ENCODE measurements at regions not wholly inside any gene's neighbourhood (a gene's known extent, or its start where the extent isn't known, plus 50 kb on each side); places are given as distances from the start of the nearest gene placed in this dataset.

DNA sequence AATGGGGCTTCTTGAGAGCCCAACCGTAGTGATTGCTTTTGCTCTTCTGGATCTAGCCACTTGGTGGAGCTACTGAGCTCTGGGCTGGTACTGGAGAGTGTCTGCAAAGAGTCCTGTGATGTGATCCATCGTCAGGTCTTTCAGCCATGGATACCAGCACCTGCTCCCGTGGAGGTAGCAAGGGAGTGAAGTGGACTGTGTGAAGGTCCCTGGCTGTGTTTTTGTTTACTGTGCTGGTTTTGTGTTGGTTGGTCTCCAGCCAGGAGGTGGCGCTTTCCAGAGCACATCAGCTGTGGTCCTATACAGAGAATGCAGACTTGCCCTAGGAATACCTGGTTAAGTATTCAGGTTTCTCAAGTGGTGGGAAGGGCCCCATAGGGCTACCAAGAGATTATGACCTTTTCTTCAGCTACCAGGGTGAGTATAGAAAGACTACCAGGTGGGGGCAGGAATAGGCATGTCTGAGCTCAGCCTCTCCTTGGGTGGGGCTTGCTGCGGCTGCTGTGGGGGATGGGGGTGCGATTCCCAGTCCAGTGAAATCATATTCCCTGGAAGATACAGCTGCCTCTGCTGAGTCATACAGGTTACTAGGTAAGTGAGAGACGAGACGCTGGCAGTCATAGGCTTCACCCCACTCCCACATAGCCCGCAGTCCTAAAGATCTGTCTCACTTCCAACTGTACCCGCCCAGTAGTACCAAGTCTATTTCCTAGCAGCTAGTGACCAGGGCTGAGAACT, 733.7 kb downstream of the ZNF385D start:
- Mint-ChIP-seq H3K4me1 (no peaks in the 10 kb centered on the region), H3K36me3 (no peaks in the 10 kb centered on the region), H3K9me3 (peaks cover 3 to 14% (median 12%) of the 10 kb centered on the region in 7 donors), H3K4me3 (no peak overlapping the region), H3K27me3 (ENCODE audit: low read depth in 3 of 3) (peaks cover 0 to 2% (median 0%) of the 10 kb centered on the region in 3 donors), H3K27ac (no peak overlapping the region)
- 83% methylated on average over 8 of the region's 10 CpGs for WGBS (ENCODE audit: insufficient coverage)
- no peak overlapping the region for H3K9ac ChIP-seq (ENCODE audit: insufficient read depth, low read length, poor library complexity, severe bottlenecking)
- no peak for DNase-seq
- no peaks in the 10 kb centered on the region for H3K79me2 ChIP-seq (ENCODE audit: insufficient read depth, low read length)
- intact Hi-C loops (cut with micrococcal nuclease) = no loop called here
- H3K4me3 ChIP-seq (replicated peaks in 1 of 3; ENCODE audit: low read depth in 2 of 3, low read length in 3 of 3) = no peak overlapping the region
- no peak for TF ChIP-seq CTCF (IDR thresholded peaks at IDR 0.05)
- no peak overlapping the region for H3K27ac ChIP-seq (ENCODE audit: low read depth in 1 of 2, low read length in 2 of 2)
- no peaks in the 10 kb centered on the region for H4K20me1 ChIP-seq (ENCODE audit: insufficient read depth, low read length)
- no peaks in the 10 kb centered on the region for H3K27me3 ChIP-seq (ENCODE audit: control insufficient read depth in 2 of 2, insufficient read depth in 2 of 2, low read length in 2 of 2)
- H3K36me3 ChIP-seq (replicated peaks in 1 of 2; ENCODE audit: control insufficient read depth in 1 of 2, insufficient read depth in 2 of 2, low read length in 2 of 2) = no peaks in the 10 kb centered on the region
- peaks cover 11 to 15% of the 10 kb centered on the region in 2 donors for H3K9me3 ChIP-seq (replicated peaks in 1 of 2; ENCODE audit: control insufficient read depth in 1 of 2, insufficient read depth in 1 of 2, low read length in 2 of 2)
- no peak overlapping the region for H3K4me2 ChIP-seq (replicated peaks; ENCODE audit: extremely low read depth, low read length, poor library complexity, severe bottlenecking)
- H3K4me1 ChIP-seq (ENCODE audit: control insufficient read depth in 1 of 2, insufficient read depth in 2 of 2, low read length in 2 of 2) = no peaks in the 10 kb centered on the region
- H2AFZ ChIP-seq (ENCODE audit: insufficient read depth, low read depth, low read length, poor library complexity, severe bottlenecking) = no peak overlapping the region

DNA sequence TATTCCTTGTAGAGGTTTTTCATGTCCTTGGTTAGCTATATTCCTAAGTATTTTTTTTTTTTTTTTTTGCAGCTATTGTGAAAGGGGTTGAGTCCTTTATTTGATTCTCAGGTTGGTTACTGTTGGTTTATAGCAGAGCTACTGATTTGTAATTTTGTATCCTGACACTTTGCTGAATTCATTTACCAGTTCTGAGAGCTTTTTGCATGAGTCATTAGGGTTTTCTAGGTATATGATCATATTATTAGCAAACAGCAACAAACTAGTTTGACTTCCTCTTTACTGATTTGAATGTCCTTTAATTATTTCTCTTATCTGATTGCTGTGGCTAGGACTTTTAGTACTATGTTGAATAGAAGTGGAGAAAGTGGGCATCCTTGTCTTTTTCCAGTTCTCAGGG, 737.4 kb downstream of the ZNF385D start:
- Histone ChIP-seq H3K36me3 (replicated peaks in 1 of 2; ENCODE audit: control insufficient read depth in 1 of 2, insufficient read depth in 2 of 2, low read length in 2 of 2) (no peaks in the 10 kb centered on the region), H3K4me1 (ENCODE audit: control insufficient read depth in 1 of 2, insufficient read depth in 2 of 2, low read length in 2 of 2) (no peaks in the 10 kb centered on the region), H3K4me2 (replicated peaks; ENCODE audit: extremely low read depth, low read length, poor library complexity, severe bottlenecking) (no peak overlapping the region), H3K9ac (ENCODE audit: insufficient read depth, low read length, poor library complexity, severe bottlenecking) (no peak overlapping the region), H3K27ac (ENCODE audit: low read depth in 1 of 2, low read length in 2 of 2) (no peak overlapping the region), H3K4me3 (replicated peaks in 1 of 3; ENCODE audit: low read depth in 2 of 3, low read length in 3 of 3) (no peak overlapping the region), H2AFZ (ENCODE audit: insufficient read depth, low read depth, low read length, poor library complexity, severe bottlenecking) (no peak overlapping the region), H3K79me2 (ENCODE audit: insufficient read depth, low read length) (no peaks in the 10 kb centered on the region), H4K20me1 (ENCODE audit: insufficient read depth, low read length) (no peaks in the 10 kb centered on the region), H3K27me3 (ENCODE audit: control insufficient read depth in 2 of 2, insufficient read depth in 2 of 2, low read length in 2 of 2) (no peaks in the 10 kb centered on the region), H3K9me3 (replicated peaks in 1 of 2; ENCODE audit: control insufficient read depth in 1 of 2, insufficient read depth in 1 of 2, low read length in 2 of 2) (peaks cover 15 to 18% of the 10 kb centered on the region in 2 donors)
- Mint-ChIP-seq H3K9me3 (peaks cover 3 to 21% (median 12%) of the 10 kb centered on the region in 7 donors), H3K4me1 (no peaks in the 10 kb centered on the region), H3K4me3 (no peak overlapping the region), H3K36me3 (no peaks in the 10 kb centered on the region), H3K27ac (no peak overlapping the region), H3K27me3 (ENCODE audit: low read depth in 3 of 3) (no peaks in the 10 kb centered on the region)
- intact Hi-C loops (cut with micrococcal nuclease) = no loop called here
- no peak for TF ChIP-seq CTCF (IDR thresholded peaks at IDR 0.05)
- no peak for DNase-seq

Data from CD14-positive monocyte (primary cell).